Prostate gland (tissue), 2 donors: ENCODE measurements at regions not wholly inside any gene's neighbourhood (a gene's known extent, or its start where the extent isn't known, plus 50 kb on each side); places are given as distances from the start of the nearest gene placed in this dataset.

Experiments
- DNase-seq: peaks from one replicate; pipeline ENCODE4 v3.0.0-alpha.2; 2019; ENCODE audit warnings: low spot score
- H3K27ac ChIP-seq, 2 donors: fragments of 200-600 bp; sonication (generic); 2 replicates each; pipeline ENCODE4 v1.5.1; 2017 to 2019
- H3K27me3 ChIP-seq: fragments of 200-600 bp; sonication (generic); replicated peaks from 2 replicates; pipeline ENCODE4 v1.5.1; 2019; ENCODE audit not compliant: insufficient read depth
- H3K36me3 ChIP-seq, 2 donors: fragments of 200-600 bp; sonication (generic); 1 replicate in 1 of 2; 2 replicates in 1 of 2; pipeline versions ENCODE4 v1.5.1 to v1.8.1; 2017 to 2019
- H3K4me1 ChIP-seq: fragments of 200-600 bp; sonication (generic); replicated peaks from 2 replicates; pipeline ENCODE4 v1.5.1; 2019
- H3K4me3 ChIP-seq, 2 donors: fragments of 200-600 bp; sonication (generic); 2 replicates each; pipeline ENCODE4 v1.5.1; 2017 to 2019
- H3K9me3 ChIP-seq: fragments of 200-600 bp; sonication (generic); 2 replicates; pipeline ENCODE4 v1.5.1; 2017
- CTCF ChIP-seq, 4 experiments: fragments of 200-600 bp in 2 of 4; fragments of 450-650 bp in 2 of 4; sonication (generic) in 2 of 4; IDR thresholded peaks; 1 replicate in 3 of 4; 2 replicates in 1 of 4; pipeline ENCODE4 v1.5.1; 2016 to 2019; ENCODE audit warnings: antibody characterized with exemption in 4 of 4, mild to moderate bottlenecking in 2 of 4, moderate library complexity in 2 of 4
- POLR2A ChIP-seq: fragments of 450-650 bp; IDR thresholded peaks from one replicate; pipeline ENCODE4 v1.6.1; 2016; ENCODE audit warnings: antibody characterized with exemption, mild to moderate bottlenecking
- POLR2AphosphoS5 ChIP-seq: sonication (generic); formaldehyde crosslinking; IDR thresholded peaks from one replicate; pipeline ENCODE4 v1.6.1; 2017; ENCODE audit warnings: antibody characterized with exemption
- WGBS: methylation state at CpG from one replicate; pipeline ENCODE4 v1.1.5; 2018; 5-methylcytosine and 5-hydroxymethylcytosine counted together
- intact Hi-C: fragments of 100-400 bp; cut with DNase I; formaldehyde crosslinking; loops from one replicate; pipeline ENCODE4 v1.14.2; 2022

GRCh38 chr14:38799671-38800070, 303.4 kb downstream of the SEC23A start:
- TF ChIP-seq POLR2AphosphoS5 (no peak), POLR2A (no peak), CTCF (IDR thresholded peaks at IDR 0.05) (no peak)
- WGBS: 66% methylated on average over 2 of the region's 2 CpGs
- Histone ChIP-seq H3K36me3 (no peaks in the 10 kb centered on the region), H3K4me1 (no peaks in the 10 kb centered on the region), H3K4me3 (no peak overlapping the region), H3K27ac (no peak overlapping the region), H3K27me3 (no peaks in the 10 kb centered on the region), H3K9me3 (no peaks in the 10 kb centered on the region)
- DNase-seq: no peak
- intact Hi-C loops: no loop called here

- Histone ChIP-seq H3K27me3 (no peaks in the 10 kb centered on the region), H3K27ac (no peak overlapping the region), H3K36me3 (no peaks in the 10 kb centered on the region), H3K4me1 (no peaks in the 10 kb centered on the region), H3K4me3 (no peak overlapping the region), H3K9me3 (no peaks in the 10 kb centered on the region)
- TF ChIP-seq POLR2A: no peak
- TF ChIP-seq CTCF (IDR thresholded peaks at IDR 0.05): no peak
- TF ChIP-seq POLR2AphosphoS5: no peak
- DNase-seq: no peak
- intact Hi-C loops: no loop called here
Measured at GRCh38 chr14:38794677-38795076, 308.4 kb downstream of the SEC23A start.

DNA sequence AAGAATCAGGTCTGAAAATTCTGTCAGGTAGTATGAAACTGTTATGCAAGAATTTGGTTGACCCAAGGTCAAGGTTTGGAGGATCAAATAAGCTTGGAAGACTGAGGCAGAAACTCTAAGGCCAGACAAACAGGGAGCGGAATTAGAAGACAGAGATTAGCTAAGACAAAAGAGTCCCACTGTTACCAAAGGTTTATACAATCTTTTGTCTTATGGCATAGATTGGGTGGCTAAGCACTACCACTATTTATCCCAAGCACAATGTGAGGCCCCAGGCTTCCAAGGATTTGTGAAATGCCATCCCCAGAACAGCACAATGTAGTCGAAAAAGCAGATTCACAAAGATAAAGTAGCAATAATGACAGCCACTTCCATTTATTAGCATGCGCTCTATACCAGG, 311.2 kb downstream of the SEC23A start:
- TF ChIP-seq POLR2A: no peak
- TF ChIP-seq POLR2AphosphoS5: no peak
- no peak for TF ChIP-seq CTCF (IDR thresholded peaks at IDR 0.05)
- H3K27me3 ChIP-seq: no peaks in the 10 kb centered on the region
- no peak overlapping the region for H3K27ac ChIP-seq
- 84% methylated on average over 3 of the region's 3 CpGs for WGBS
- no peak overlapping the region for H3K4me3 ChIP-seq
- DNase-seq: no peak
- no peaks in the 10 kb centered on the region for H3K9me3 ChIP-seq
- H3K36me3 ChIP-seq: no peaks in the 10 kb centered on the region
- H3K4me1 ChIP-seq: no peaks in the 10 kb centered on the region
- intact Hi-C loops: no loop called here

DNA sequence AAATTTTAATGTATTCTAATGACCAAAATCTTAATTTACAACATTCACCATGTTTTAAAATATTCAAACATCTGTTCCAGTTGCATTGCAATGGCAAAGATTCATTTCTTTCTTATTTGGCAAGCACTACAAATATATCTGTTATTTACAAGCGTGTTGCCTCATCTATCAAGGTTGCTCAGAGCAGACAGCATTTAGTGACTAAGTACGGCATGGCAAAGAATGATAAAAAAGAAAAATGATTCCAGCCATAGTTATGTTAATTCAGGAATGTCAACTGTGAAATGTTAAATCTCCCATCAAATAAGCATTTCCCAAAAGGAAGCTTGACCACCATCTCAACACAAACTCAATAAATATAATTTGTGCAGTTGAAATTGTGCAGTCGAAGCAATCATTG, 312.1 kb downstream of the SEC23A start:
- TF ChIP-seq CTCF (IDR thresholded peaks at IDR 0.05) (no peak), POLR2A (no peak), POLR2AphosphoS5 (no peak)
- intact Hi-C loops: no loop called here
- 84% methylated on average over 3 of the region's 3 CpGs for WGBS

DNA sequence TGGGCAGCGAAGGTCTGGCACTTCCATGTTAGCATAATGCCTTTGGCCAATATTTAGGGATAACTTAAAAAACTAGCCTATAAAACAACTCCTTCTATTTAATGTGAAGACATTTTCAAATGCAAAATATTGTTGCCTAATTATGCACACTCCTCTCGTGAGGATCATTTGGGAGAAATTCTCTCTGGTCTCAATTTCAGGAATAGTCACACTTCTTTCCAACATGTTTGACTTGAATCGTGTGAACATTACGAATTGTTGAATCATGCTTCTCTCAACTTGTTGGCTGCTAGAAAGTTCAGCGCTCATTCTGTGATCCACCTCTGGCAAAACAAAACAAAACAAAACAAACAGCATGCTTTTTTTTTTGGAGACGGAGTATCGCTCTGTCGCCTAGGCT, 313.2 kb downstream of the SEC23A start:
- DNase-seq: no peak
- no peaks in the 10 kb centered on the region for H3K36me3 ChIP-seq
- H3K4me3 ChIP-seq: no peak overlapping the region
- intact Hi-C loops: no loop called here
- no peaks in the 10 kb centered on the region for H3K4me1 ChIP-seq
- no peaks in the 10 kb centered on the region for H3K27me3 ChIP-seq
- WGBS: 92% methylated on average over 8 of the region's 8 CpGs
- TF ChIP-seq POLR2A: no peak
- no peak for TF ChIP-seq POLR2AphosphoS5
- no peak overlapping the region for H3K27ac ChIP-seq
- H3K9me3 ChIP-seq: no peaks in the 10 kb centered on the region

More for the DNA sequence above, 312.1 kb downstream of the SEC23A start:
- H3K27me3 ChIP-seq: no peaks in the 10 kb centered on the region
- no peak for DNase-seq
- no peaks in the 10 kb centered on the region for H3K4me1 ChIP-seq
- no peak overlapping the region for H3K4me3 ChIP-seq
- H3K36me3 ChIP-seq: no peaks in the 10 kb centered on the region
- no peaks in the 10 kb centered on the region for H3K9me3 ChIP-seq
- no peak overlapping the region for H3K27ac ChIP-seq
